H9 (cell line): ENCODE measurements at regions not wholly inside any gene's neighbourhood (a gene's known extent, or its start where the extent isn't known, plus 50 kb on each side); places are given as distances from the start of the nearest gene placed in this dataset.
"Not testable (repeated sequence)": the region's sequence is repeated elsewhere in the genome, so short reads cannot be mapped to it uniquely, and the experiment has no call there.

Experiments used
- DNase-seq: peaks from one replicate; pipeline ENCODE4 v3.0.0-alpha.2; 2017
- H2AFZ ChIP-seq: one replicate; pipeline ENCODE4 v1.6.1; 2013; ENCODE audit warnings: mild to moderate bottlenecking, low read length, control low read depth, moderate library complexity
- H2AK5ac ChIP-seq: 2 replicates; pipeline ENCODE4 v1.6.1; 2013; ENCODE audit warnings: low read length, control low read depth, mixed read lengths; ENCODE audit not compliant: insufficient read length
- H2BK120ac ChIP-seq: one replicate; pipeline ENCODE4 v1.6.1; 2013; ENCODE audit warnings: low read depth, mild to moderate bottlenecking, low read length, control low read depth, inconsistent platforms; ENCODE audit not compliant: poor library complexity, severe bottlenecking
- H2BK12ac ChIP-seq: 2 replicates; pipeline ENCODE4 v1.6.1; 2013; ENCODE audit warnings: low read length, control low read depth, mixed read lengths, low read depth; ENCODE audit not compliant: insufficient read length
- H2BK15ac ChIP-seq: 2 replicates; pipeline ENCODE4 v1.6.1; 2013; ENCODE audit warnings: low read depth, low read length, control low read depth
- H2BK20ac ChIP-seq: one replicate; pipeline ENCODE4 v1.6.1; 2013; ENCODE audit warnings: low read depth, mild to moderate bottlenecking, low read length, control low read depth, inconsistent platforms; ENCODE audit not compliant: poor library complexity, severe bottlenecking
- H2BK5ac ChIP-seq: 2 replicates; pipeline ENCODE4 v1.6.1; 2013; ENCODE audit warnings: low read length, control low read depth, mixed read lengths; ENCODE audit not compliant: insufficient read length
- H3K14ac ChIP-seq: 2 replicates; pipeline ENCODE4 v1.6.1; 2013; ENCODE audit warnings: low read length, control low read depth; ENCODE audit not compliant: insufficient read depth
- H3K18ac ChIP-seq: 2 replicates; pipeline ENCODE4 v1.6.1; 2013; ENCODE audit warnings: low read depth, mild to moderate bottlenecking, mixed read lengths, low read length, control low read depth; ENCODE audit not compliant: insufficient read length
- H3K23ac ChIP-seq: 2 replicates; pipeline ENCODE4 v1.6.1; 2013; ENCODE audit warnings: low read length, control low read depth, mixed read lengths, low read depth; ENCODE audit not compliant: insufficient read length
- H3K23me2 ChIP-seq: 2 replicates; pipeline ENCODE4 v1.6.1; 2013; ENCODE audit warnings: low read depth, mild to moderate bottlenecking, mixed read lengths, low read length, control low read depth; ENCODE audit not compliant: insufficient read length, poor library complexity, severe bottlenecking
- H3K27ac ChIP-seq: 2 replicates; pipeline ENCODE4 v1.5.1; 2013; ENCODE audit warnings: low read length, control low read depth, mixed read lengths, low read depth; ENCODE audit not compliant: insufficient read length
- H3K27me3 ChIP-seq: 2 replicates; pipeline ENCODE4 v1.6.1; 2013; ENCODE audit warnings: low read length, control low read depth, inconsistent platforms; ENCODE audit not compliant: insufficient read depth
- H3K4ac ChIP-seq: 2 replicates; pipeline ENCODE4 v1.6.1; 2013; ENCODE audit warnings: low read depth, mild to moderate bottlenecking, control low read depth, inconsistent platforms, low read length, moderate library complexity
- H3K4me1 ChIP-seq: 2 replicates; pipeline ENCODE4 v1.6.1; 2013; ENCODE audit warnings: low read length, control low read depth, inconsistent platforms; ENCODE audit not compliant: insufficient read depth
- H3K4me2 ChIP-seq: 2 replicates; pipeline ENCODE4 v1.6.1; 2013; ENCODE audit warnings: low read length, control low read depth, mixed read lengths; ENCODE audit not compliant: insufficient read length, insufficient read depth
- H3K56ac ChIP-seq: 2 replicates; pipeline ENCODE4 v1.6.1; 2013; ENCODE audit warnings: low read depth, mild to moderate bottlenecking, mixed read lengths, low read length, control low read depth; ENCODE audit not compliant: insufficient read length
- H3K79me1 ChIP-seq: 2 replicates; pipeline ENCODE4 v1.6.1; 2013; ENCODE audit warnings: low read depth, mild to moderate bottlenecking, moderate library complexity, low read length, control low read depth, inconsistent platforms; ENCODE audit not compliant: insufficient read depth, poor library complexity, severe bottlenecking
- H3K79me2 ChIP-seq: 2 replicates; pipeline ENCODE4 v1.6.1; 2013; ENCODE audit warnings: low read length, control low read depth, inconsistent platforms; ENCODE audit not compliant: insufficient read depth
- H3K9ac ChIP-seq: 2 replicates; pipeline ENCODE4 v1.6.1; 2013; ENCODE audit warnings: low read length, control low read depth, mixed read lengths; ENCODE audit not compliant: insufficient read length; ENCODE audit errors: extremely low read depth
- H3K9me3 ChIP-seq: one replicate; pipeline ENCODE4 v1.6.1; 2013; ENCODE audit warnings: low read depth, low read length, inconsistent platforms; ENCODE audit not compliant: control insufficient read depth
- H3T11ph ChIP-seq: one replicate; pipeline ENCODE4 v1.6.1; 2013; ENCODE audit warnings: mild to moderate bottlenecking, low read length, control low read depth, inconsistent platforms
- H4K20me1 ChIP-seq: one replicate; pipeline ENCODE4 v1.6.1; 2013; ENCODE audit not compliant: control insufficient read depth, insufficient read length, insufficient read depth
- H4K5ac ChIP-seq: 2 replicates; pipeline ENCODE4 v1.6.1; 2013; ENCODE audit warnings: low read depth, mild to moderate bottlenecking, mixed read lengths, low read length, control low read depth; ENCODE audit not compliant: insufficient read length
- H4K8ac ChIP-seq: replicated peaks from 2 replicates; pipeline ENCODE4 v1.6.1; 2013; ENCODE audit warnings: low read length, control low read depth, mixed read lengths, low read depth; ENCODE audit not compliant: insufficient read length
- H4K91ac ChIP-seq: 2 replicates; pipeline ENCODE4 v1.6.1; 2013; ENCODE audit warnings: low read depth, mild to moderate bottlenecking, moderate library complexity, mixed read lengths, low read length, control low read depth; ENCODE audit not compliant: insufficient read length
- H3K27ac Mint-ChIP-seq, 3 experiments: 2 replicates in 2 of 3; 3 replicates in 1 of 3; pipeline ENCODE4 v1.8.0; 2020 to 2021; ENCODE audit warnings: mixed read lengths in 3 of 3, mild to moderate bottlenecking in 1 of 3, moderate library complexity in 1 of 3
- H3K27me3 Mint-ChIP-seq: 2 replicates; pipeline ENCODE4 v1.8.0; 2021; ENCODE audit warnings: low read depth, mild to moderate bottlenecking, moderate library complexity, mixed read lengths
- H3K36me3 Mint-ChIP-seq, 3 experiments: 2 replicates in 2 of 3; 3 replicates in 1 of 3; pipeline ENCODE4 v1.8.0; 2020 to 2021; ENCODE audit warnings: low read depth in 3 of 3, mixed read lengths in 3 of 3; ENCODE audit not compliant: insufficient read depth in 1 of 3
- H3K4me1 Mint-ChIP-seq, 2 experiments: 2 replicates each; pipeline ENCODE4 v1.8.0; 2020; ENCODE audit warnings: mixed read lengths in 2 of 2
- H3K4me3 Mint-ChIP-seq, 2 experiments: 2 replicates in 1 of 2; 3 replicates in 1 of 2; pipeline ENCODE4 v1.8.0; 2020 to 2021; ENCODE audit warnings: mild to moderate bottlenecking in 2 of 2, mixed read lengths in 2 of 2, moderate library complexity in 1 of 2
- H3K9me3 Mint-ChIP-seq, 2 experiments: 2 replicates in 1 of 2; 3 replicates in 1 of 2; pipeline ENCODE4 v1.8.0; 2020; ENCODE audit warnings: mild to moderate bottlenecking in 2 of 2, mixed read lengths in 2 of 2, moderate library complexity in 1 of 2
- WGBS: extraction: QIAGEN DNeasy Blood & Tissue Kit; methylation state at CpG from one replicate; pipeline ENCODE4 v1.1.7; 2013; ENCODE audit warnings: missing lambda C conversion rate, low lambda C conversion rate, mixed read lengths; ENCODE audit not compliant: insufficient read length; ENCODE audit errors: extremely low coverage; 5-methylcytosine and 5-hydroxymethylcytosine counted together
- TF ChIP-seq, protein P1 (sequence below): fragments of 200-600 bp; sonication (generic); conservative IDR thresholded peaks from 3 replicates; pipeline ENCODE4 v1.8.0; 2021; ENCODE audit warnings: antibody characterized with exemption, mild to moderate bottlenecking

- no peak overlapping the region for H2AK5ac ChIP-seq
- H3K27me3 Mint-ChIP-seq, result no peaks in the 10 kb centered on the region
- H3K9ac ChIP-seq, result no peak overlapping the region
- no peak overlapping the region for H3K14ac ChIP-seq
- H3K9me3 ChIP-seq, result no peaks in the 10 kb centered on the region
- no peak overlapping the region for H3K27ac Mint-ChIP-seq
- H3K27ac ChIP-seq, result no peak overlapping the region
- no peaks in the 10 kb centered on the region for H4K20me1 ChIP-seq
- H2BK12ac ChIP-seq, result no peak overlapping the region
- H3K4me2 ChIP-seq, result no peak overlapping the region
- H3K4ac ChIP-seq, result no peak overlapping the region
- H3K23ac ChIP-seq, result no peak overlapping the region
- H3K56ac ChIP-seq, result no peak overlapping the region
- H4K91ac ChIP-seq, result no peak overlapping the region
- no peak overlapping the region for H2BK20ac ChIP-seq
- no peak overlapping the region for H2AFZ ChIP-seq
- TF ChIP-seq, protein P1, sequence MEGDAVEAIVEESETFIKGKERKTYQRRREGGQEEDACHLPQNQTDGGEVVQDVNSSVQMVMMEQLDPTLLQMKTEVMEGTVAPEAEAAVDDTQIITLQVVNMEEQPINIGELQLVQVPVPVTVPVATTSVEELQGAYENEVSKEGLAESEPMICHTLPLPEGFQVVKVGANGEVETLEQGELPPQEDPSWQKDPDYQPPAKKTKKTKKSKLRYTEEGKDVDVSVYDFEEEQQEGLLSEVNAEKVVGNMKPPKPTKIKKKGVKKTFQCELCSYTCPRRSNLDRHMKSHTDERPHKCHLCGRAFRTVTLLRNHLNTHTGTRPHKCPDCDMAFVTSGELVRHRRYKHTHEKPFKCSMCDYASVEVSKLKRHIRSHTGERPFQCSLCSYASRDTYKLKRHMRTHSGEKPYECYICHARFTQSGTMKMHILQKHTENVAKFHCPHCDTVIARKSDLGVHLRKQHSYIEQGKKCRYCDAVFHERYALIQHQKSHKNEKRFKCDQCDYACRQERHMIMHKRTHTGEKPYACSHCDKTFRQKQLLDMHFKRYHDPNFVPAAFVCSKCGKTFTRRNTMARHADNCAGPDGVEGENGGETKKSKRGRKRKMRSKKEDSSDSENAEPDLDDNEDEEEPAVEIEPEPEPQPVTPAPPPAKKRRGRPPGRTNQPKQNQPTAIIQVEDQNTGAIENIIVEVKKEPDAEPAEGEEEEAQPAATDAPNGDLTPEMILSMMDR, result no peak
- H3K4me1 Mint-ChIP-seq, result peaks cover 10 to 15% of the 10 kb centered on the region in 2 experiments
- no peak overlapping the region for H3T11ph ChIP-seq
- no peaks in the 10 kb centered on the region for H3K79me1 ChIP-seq
- H3K18ac ChIP-seq, result no peak overlapping the region
- no peaks in the 10 kb centered on the region for H3K27me3 ChIP-seq
- WGBS, result no CpG with 5 or more reads among the region's 3 CpGs
- no peaks in the 10 kb centered on the region for H3K23me2 ChIP-seq
- no peaks in the 10 kb centered on the region for H3K36me3 Mint-ChIP-seq
- H2BK120ac ChIP-seq, result no peak overlapping the region
- no peak overlapping the region for H3K4me3 Mint-ChIP-seq
- H3K9me3 Mint-ChIP-seq, result peaks cover 0 to 4% of the 10 kb centered on the region in 2 experiments; a peak in 2 of 5 replicates
- H2BK5ac ChIP-seq, result no peak overlapping the region
- H3K4me1 ChIP-seq, result no peaks in the 10 kb centered on the region
- H2BK15ac ChIP-seq, result no peak overlapping the region
- no peak overlapping the region for H4K5ac ChIP-seq
- no peak overlapping the region for H4K8ac ChIP-seq
- H3K79me2 ChIP-seq, result no peaks in the 10 kb centered on the region
- DNase-seq, result no peak
Observed at GRCh38 chr17:34082404-34082803, 172.7 kb upstream of the CCL2 start.

GRCh38 chr17:34089042-34089441 is 166.0 kb upstream of the CCL2 start:
- not testable (repeated sequence) for H2AK5ac ChIP-seq, H3K4me3 Mint-ChIP-seq
- whole genome bisulfite sequencing, result no CpG with 5 or more reads among the region's 5 CpGs

More at GRCh38 chr17:34089042-34089441, 166.0 kb upstream of the CCL2 start:
- H3K4me1 Mint-ChIP-seq, H3K27ac Mint-ChIP-seq, H4K5ac ChIP-seq, H3K4me2 ChIP-seq, H3K79me1 ChIP-seq, H2AFZ ChIP-seq, H2BK120ac ChIP-seq, H3K56ac ChIP-seq, H2BK15ac ChIP-seq, DNase-seq, H3K79me2 ChIP-seq, H3K14ac ChIP-seq, H4K91ac ChIP-seq, H3K4ac ChIP-seq, H3K18ac ChIP-seq, H3K27ac ChIP-seq, H3K23ac ChIP-seq, H3K27me3 Mint-ChIP-seq, H3K4me1 ChIP-seq, H4K20me1 ChIP-seq, H3K27me3 ChIP-seq, H2BK5ac ChIP-seq, H3K9me3 ChIP-seq, H2BK20ac ChIP-seq, H2BK12ac ChIP-seq, H4K8ac ChIP-seq, H3T11ph ChIP-seq, H3K9ac ChIP-seq, H3K23me2 ChIP-seq: not testable (repeated sequence)
- peaks cover 4 to 11% (median 8%) of the 10 kb centered on the region in 3 experiments; a peak in 5 of 7 replicates for H3K36me3 Mint-ChIP-seq
- peaks cover 16 to 20% of the 10 kb centered on the region in 2 experiments for H3K9me3 Mint-ChIP-seq
